HG02970 (cell line): ENCODE measurements at regions not wholly inside any gene's neighbourhood (a gene's known extent, or its start where the extent isn't known, plus 50 kb on each side); places are given as distances from the start of the nearest gene placed in this dataset.

Experiments used
- ATAC-seq: cut with Tn5 transposase; IDR thresholded peaks from one replicate; pipeline ENCODE4 v1.9.1; 2021; ENCODE audit warnings: mild to moderate bottlenecking, moderate library complexity, moderate number of reproducible peaks; ENCODE audit not compliant: unreplicated experiment, low FRiP score

DNA sequence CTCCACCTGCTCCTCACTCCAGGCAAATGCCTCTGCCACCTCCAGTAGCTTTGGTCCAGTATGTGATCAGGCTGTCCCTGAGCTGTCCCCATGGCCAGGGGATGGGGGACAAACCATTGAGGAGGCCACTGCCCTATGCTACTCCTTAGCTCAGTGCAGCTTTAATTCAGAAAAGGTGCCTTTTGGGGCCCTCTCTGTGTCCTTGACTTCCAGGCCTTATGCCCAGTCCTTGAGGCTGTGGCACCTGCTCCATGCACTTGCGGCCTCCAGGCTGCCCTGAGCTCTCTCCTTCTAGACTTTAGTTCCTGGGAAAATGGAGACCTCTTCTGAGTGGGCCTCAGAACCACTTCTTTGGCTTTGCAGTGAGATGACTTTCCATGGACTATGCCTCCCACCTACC is 650.8 kb upstream of the CELF2 start:
- no peak for ATAC-seq

DNA sequence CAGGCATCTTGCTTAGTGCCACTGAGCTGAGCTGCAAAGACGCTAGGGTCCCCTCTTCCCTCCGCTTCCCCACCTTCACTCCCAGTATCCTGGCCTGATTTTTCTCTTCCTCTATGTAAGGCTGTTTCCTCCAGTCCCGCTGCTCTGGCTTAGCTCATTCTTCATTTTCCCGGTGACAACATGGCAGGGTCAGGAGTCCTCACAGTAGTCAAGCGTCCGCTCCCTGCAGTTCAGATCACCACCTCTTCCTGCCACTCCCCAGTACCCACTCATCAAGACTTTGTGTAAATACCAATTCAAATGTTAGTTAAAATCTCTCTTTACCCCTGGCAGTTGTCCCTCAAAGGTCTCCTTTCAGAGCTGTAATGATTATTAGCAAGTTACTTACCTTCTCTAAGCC is 650.4 kb upstream of the CELF2 start:
- ATAC-seq: no peak

DNA sequence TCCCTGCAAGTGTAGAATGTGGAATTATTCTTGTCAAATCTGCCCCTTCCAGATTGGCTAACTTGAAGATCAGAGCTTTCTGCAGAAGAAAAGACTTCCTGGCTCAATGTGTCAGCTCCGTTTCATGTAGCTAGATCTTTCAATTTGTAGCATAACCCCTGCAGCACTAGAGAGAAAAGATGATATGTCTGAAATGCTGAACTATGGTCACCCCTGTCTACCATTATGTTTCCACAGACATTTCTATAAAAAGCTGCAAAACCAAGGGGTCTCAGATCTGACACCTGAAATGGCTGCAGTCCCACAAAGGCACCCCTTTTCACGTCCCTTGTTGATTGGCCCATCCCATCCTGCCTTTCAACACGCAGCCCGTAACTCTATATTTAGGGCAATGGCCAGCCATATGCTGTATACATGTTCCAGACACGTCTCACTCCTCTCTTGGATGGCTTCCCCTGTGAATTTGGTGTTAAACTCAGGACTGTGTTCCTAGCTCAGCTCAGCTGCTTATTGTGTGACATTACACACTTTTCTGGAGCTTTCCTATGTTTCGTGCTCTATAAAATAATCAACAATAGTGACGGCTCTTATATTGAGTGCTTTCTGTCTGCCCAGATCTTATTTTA is 648.6 kb upstream of the CELF2 start:
- no peak for ATAC-seq

DNA sequence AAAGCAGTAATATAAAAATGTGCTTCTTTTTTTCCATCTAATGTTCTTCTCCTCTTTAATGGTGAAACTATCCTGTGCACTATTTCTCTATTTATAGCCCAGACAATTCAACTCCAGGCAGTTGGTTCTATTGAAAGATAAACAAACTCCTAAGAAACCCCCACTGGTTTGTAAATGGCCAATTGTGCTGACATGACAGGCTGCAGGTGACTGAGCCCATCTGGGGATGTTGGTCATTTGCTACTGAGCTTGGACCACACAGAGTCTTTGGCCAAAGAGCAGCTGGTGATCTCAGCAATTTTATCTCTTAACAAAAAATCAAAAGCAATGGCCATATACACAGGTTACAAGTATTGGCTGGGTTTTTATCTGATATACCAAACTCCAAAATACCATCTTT is 631.8 kb upstream of the CELF2 start:
- ATAC-seq: no peak

DNA sequence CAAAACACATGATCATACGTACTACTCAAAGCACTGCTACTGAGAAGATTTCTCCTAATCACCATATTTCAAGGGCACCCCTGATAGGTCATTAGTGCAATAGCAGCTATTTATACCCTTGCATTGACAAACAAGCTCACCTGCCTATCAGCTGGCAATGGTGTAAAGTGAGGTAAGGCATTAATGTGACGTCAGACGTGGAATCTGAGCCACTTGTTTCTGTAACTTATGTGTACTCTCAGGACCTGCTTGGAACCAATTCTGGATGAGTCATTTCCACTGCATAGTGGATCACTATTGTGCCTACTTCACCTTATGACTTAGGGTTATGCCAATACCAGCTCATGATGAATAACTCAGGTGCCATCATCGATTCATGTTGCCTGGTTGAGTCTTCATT is 628.5 kb upstream of the CELF2 start:
- ATAC-seq: no peak

DNA sequence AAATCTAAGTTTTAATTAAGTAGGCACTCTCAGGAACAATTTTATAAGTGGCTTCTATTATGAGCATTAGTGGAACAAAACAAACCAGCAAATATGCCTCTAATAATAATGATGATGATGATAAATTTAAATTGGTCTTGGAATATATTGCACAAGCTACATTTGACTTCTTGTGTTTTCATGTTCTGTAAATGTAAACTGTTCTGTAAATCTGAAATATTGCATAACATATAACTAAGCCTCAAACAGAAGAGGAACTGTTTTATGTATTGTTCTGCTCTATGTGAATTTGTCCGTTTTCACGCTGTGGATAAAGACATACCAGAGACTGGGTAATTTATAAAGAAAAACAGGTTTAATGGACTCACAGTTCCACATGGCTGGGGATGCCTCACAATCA is 625.2 kb upstream of the CELF2 start:
- no peak for ATAC-seq

DNA sequence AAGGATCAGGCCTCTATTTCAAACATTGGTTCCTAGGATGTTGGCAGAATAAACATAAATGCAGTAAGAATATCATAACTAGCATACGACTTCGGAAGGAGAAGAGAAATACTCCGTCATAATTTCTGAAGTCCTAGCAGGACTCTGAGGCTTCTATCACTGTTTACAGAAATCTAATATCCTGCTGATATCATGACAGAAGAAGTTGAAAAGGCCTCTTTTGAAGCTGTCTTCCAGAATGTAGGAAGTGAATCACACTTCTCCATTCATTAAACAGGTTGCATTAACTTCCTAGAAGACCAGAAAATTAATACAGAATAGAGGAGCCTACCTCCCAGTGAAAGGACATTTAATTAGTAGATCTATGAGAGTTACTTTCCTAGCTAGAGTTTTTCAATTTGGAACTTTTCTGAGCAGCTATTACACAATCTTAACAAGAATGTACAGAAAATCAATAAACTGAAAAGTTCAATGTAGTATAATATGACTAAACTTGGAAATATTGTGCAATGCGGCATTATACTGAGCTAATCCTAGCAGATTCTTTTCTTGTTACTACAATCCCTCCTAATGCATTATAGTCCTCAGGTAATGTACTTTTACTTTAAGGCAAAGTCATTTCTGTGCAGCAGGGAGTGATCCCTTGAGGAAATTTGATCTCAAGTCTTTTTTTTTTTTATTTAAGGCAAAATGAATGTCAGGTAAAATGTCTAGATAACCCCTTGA is 622.6 kb upstream of the CELF2 start:
- ATAC-seq: no peak

DNA sequence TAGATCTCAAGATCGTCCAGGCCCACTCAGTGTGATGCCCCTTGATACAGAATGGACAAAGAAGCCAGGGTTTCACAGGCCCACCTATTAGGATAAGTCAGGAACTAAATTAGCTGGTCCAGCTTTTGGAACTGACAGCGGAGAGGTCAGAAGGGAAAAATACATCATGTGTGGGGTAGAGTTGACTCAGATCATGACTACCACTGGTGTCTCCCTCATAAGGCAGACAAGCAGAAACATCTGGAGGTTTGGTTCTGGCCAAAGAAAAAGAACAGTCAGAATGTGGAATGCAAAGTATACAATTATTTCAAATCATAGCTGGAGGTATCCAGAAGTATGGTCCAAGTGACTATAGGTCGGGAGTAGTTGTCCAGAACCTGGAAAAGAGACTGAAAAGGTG is 621.1 kb upstream of the CELF2 start:
- no peak for ATAC-seq

DNA sequence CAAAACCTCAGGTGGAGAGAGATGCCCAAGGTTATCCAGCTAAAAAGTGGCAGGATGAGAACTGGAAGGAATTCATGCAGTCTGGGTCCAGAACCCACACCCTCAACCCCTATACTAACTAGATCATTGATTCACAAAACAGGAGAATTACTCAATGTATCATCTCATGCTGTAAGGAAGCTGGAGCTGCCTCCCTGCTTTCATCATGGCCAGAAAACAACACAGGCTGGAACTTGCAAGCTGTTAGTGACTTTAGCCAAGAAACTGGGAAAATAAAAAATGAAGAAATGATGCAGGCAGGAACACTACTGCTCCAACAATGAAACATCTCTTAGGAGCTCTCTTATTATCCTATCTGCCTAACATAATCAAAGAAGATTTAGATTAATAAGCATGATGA is 619.8 kb upstream of the CELF2 start:
- no peak for ATAC-seq

DNA sequence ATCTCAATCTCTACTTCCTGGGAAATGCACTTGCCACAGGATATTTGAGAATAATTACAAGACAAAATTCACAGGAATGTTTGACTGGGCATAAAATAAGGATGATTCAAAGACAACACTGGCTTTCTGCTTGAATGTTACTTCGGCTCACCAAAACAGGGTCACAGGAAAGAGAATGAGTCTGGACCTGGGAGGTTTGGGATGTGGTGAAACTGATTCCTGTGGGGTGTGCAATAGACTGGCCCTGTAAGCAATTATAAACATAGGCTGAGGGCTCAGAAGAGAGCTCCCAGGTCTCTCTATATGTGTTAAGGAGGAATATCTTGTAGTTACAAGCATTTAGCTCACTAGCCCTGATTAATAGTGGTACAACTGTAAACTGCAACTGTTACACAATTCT is 613.9 kb upstream of the CELF2 start:
- ATAC-seq: no peak

DNA sequence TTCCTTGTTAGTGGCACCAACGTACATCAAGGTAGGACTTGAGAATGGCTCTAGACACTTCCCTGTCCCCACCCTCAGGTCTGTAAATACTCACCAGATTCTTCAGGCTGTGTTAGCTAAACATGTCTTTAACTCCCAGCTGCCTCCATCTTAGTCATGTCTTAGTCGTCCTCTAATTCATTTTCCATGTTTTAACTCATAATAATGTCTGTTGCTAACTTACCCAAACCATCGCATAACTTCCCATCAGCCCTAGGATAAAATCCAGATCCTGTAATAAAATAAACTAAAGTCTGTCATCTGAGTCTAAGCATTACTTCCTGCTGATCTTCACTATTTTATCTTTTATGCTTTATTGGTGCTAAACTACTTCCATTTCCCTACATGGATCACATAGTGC is 600.0 kb upstream of the CELF2 start:
- no peak for ATAC-seq

DNA sequence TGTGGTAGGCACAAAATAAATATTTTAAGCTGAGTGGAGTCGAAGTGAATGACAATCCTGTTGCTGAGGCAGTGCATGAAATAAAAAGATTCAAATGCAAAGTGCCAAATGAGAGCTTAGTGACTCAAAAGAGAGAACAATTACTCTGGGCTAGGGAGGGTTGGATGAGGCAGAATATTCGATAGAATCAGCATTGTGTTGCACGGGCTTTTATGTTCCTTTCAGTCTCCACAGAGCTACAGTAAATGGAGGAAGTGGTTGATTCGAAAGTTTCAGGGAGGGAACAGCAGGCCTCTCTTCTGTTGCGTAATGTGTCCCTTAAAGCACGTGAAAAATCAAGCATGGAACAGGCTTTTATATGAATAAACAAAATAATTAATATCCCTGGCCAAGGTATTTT is 599.3 kb upstream of the CELF2 start:
- ATAC-seq: peak; percentile 70

DNA sequence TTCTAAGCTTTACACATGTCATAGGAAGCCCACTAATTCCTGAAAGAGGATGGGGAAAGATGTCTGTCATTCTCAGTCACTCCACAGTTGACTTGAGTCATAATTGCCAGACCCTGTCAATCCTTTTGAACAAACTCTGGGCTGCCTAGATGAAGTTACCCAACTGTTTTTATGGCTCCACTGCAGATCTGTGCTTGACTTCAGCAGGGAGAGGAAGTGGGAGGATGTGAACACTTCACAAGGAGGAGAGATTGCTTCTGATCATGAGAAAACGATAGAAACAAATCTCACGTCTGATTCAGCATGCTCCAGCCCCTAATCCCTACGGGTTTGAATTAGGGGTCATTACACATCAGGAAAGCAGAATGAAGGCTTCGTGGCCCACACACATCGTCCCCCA is 596.6 kb upstream of the CELF2 start:
- no peak for ATAC-seq

DNA sequence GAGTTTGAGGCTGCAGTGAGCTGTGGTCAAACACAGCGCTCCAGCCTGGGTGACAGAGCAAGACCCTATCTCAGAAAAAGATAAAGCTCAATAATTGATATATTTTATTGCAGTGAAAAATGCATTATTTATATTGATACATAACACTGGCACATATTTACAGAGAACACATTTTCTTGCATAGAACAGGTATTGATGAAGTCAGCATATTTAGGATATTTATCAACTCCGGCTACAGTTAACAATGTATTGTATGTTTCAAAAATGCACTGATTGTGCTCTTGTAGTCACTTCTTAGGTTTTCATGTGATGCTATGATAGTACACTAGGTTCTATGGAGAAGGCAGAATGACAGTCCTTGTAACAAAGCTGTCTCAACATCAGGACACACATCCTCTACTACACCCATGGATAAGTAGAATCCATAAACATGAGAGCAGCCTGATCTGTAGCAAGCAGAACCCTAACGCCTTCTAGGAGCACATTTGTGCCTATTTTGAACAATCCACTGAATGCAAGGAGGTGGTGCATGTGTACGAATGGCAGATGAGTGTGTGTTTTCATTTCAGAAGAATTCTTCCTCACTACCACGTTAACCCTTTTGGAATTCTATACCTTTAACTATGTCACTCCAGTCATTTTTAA is 586.1 kb upstream of the CELF2 start:
- ATAC-seq: no peak

DNA sequence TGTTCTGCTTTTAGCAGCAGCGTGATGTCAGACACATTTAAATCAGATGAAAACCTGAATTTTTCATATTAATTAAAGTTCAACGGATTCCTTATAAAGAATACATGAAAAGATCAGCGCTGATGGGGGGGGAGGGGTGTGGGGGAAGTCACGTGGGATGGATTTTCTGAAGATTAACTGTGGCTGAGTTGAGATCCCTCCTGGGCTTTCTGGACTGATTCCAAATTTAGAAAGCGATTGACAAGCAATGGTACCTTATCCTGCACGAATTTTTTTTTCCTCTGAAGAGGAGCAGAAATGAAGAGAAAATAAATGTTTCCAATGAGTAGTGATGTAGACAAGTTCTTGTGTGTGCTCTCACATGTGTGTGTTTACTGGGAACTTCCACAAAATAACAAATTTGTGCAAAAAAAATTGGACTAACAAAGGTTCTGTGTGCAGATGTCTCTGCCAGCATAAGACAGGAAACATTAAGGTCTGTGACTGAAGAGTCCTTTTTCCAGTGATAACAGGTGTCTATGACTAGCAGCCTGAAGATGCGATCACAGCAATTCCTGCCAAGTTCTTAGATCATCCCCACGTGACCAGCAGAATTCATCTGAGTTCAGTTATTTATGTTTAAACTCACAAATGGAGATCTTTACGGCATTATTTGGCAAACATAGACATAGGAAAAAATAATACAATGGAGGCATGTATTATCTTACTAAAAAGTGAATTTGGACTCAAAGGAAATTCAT is 585.2 kb upstream of the CELF2 start:
- ATAC-seq: no peak

DNA sequence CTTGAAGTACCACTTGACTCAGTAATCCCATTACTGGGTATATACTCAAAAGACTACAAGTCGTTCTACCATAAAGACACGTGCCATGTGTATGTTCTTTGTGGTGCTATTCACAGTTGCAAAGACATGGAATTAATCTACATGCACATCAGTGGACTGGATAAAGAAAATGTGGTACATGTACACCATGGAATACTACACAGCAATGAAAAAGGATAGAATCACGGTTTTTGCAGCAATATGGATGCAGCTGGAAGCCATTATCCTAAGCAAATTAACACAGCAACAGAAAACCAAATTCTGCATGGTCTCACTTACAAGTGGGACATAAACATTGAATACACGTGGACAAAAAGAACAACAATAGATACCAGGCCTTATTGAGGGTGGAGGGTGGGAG is 583.4 kb upstream of the CELF2 start:
- no peak for ATAC-seq

DNA sequence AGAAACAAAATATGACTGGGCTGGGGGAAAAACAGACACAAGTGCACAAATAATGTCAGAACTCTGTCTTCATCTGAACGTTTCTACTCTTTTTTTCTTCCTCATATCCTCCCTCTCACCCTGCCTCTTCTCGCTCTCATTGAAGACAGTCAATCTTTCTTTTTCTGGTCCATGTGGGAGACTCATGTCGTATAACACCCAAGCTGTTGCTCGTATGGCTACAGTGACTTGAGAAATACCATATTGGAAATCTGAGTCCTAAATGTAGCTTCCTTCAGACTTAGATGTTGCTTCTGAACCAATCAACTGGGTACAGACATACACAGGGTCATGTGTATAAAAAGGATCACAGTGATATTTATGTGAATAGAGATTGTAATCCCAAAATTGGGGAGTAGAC is 579.8 kb upstream of the CELF2 start:
- ATAC-seq: no peak

DNA sequence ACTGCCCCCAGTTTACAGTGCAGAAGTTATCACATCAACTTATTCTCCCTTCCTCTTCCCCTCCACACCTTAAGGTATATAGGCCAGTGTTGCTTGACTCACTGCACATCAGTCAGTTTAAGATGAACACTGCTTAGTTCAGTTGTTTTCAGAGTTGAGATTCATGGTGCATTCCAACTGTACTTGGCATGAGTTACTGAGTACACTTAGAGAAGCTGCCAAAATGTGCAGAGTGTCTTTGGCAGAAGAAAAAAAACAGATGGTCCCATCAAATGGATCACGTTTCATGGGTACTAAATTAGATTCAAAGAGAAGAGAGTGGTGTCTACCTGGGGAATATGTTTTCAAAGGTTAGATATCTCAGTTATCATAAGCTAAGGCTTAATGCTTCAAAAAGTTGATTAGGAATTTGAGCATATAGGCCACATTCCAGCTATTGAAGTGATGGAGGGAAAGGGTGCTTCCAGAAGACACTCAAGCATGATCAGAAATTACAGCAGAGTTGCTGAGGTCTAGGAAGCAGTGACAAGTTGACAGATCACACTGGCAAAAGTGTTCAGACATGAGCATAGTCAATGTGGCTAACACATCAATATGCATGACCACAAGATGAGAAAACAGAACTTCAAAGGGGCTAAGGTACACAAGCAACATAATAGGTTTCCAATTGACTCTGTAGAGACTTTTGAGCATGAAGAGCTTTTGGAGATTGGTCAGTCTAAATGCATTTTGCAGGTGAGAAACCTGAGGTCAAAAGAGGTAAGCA is 579.2 kb upstream of the CELF2 start:
- ATAC-seq: no peak

DNA sequence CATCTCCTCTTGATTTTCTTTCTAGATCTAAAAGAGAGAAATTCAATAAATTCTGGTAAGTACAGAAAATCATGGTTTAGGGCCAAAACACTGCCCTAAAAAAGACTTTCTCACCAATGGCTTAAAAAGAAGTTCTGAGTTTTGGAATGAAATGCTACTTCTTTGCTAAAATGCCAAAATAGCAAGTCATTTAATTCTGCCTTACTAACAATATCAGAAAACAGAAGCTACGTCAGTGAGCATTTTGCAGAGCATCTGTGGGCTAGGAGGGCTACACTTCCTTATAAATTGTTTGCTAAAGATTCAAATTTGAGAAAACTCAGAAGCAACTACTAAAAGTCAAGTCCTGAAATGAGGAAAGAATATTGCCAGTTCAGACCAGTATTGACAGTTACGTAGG is 560.8 kb upstream of the CELF2 start:
- no peak for ATAC-seq

DNA sequence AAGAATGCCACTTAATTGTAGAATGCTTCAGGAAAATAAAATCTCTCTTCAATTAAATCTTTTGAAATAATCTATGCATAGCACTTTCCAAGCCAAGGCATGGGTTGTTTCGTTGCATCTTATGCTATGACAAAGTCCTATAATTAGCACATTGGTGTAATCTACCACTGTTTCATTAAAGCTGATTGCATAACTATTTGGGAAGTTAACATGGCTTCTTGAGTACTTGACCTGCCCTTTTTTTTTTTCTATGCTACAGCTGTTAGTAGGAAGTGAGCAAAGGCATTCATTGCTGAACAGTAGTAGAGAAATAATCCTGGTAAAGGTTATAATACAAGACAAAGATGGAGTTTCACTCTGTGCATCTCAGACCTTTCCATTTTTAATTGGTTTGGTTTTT is 557.2 kb upstream of the CELF2 start:
- ATAC-seq: no peak
